ENCODE measurements at regions not wholly inside any gene's neighbourhood (a gene's known extent, or its start where the extent isn't known, plus 50 kb on each side); places are given as distances from the start of the nearest gene placed in this dataset.
A peak's percentile ranks its signal among the peaks of the same experiment; 100 is the strongest.

DNA sequence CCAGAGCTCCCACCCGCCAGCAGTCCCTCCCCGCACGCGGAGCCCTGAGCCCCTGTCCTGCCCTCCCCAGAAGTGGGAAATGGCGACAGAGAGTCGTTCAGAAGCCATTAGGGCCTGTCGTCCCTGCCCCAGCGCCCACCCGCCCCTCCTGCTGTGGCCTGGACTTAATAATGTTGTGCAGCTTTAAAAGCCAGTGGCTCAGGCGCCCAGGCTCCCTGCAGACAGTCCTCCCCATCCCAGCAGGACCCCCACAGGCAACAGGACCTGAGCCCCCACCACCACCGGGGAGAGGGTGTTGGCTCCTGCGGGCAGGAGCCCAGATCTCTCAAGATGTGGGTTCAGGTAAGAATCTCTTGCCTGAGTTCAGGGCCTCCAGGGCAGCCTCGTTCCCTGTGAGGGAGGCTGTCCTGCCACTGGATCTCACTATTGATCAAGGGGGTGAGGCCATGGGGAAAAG is 125.3 kb upstream of the RUNX3 start:
- DNase-seq = no peak

DNA sequence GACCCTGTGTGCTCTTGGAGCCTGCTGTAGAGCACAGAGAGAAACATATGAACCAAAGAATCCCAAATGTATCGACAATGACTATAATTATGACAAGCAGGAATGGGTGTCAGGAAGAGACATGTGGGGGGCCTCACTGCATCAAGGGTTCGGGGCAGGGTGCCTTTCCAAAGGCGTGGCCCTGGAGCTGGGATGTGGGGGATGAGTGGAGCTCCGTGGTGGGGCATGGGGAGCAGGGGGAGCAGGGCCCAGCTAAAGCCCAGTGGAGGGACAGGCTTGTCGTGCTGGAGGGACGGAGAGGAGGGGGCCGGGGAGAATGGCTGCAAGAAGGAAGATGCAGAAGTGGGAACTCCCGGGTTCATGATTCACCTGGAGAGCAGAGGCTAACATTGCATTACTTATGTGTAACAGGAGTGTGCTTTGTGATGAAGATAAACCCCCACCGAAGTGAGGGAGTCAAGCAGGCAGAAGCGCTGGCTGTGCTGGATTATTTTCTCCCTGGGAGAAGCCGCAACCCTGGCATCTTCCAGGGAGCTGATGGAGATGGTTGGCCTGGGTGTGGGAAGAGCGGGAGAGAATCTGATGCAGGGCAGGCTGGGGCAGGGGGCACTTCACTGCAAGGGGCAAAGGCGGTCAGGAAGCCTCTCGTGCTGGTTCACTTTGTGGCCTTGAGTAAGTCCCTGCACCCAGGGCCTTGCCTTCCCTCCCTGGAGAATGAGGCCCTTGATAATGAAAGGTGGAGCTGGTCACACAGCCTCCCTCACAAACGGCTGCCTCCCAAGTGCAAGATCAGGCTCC is 124.6 kb upstream of the RUNX3 start:
- no peak for DNase-seq

DNA sequence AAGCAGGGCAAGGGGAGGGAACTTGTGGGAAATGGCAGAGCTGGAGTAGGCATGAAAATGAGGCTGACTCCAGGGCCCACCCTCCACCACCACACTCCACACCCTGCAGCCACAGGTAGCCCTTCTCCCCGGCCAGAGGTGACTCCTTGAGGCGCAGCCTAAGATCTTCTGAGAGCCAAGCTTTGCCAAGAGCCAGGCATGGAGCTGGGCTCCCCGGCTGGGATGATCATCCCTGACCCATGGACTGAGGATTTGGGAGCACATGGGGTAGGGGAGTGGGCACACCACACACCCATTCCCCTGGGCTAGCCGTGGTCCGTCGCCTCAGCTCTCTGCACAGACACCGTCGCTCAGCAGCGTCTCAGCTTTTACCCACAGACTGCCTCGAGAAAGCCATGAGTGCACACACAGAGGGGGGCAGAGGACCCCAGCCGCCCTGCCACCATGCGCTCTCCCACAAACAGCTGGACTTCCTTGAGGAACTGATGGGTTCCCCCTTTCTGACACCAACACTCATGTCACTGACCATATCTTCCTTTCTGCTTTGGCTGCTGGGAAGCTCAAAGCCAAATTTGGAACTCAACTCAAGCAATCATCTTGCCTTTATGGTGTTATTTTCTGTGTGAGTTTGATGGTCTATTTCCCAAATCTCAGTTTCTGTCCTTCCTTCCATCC is 123.6 kb upstream of the RUNX3 start:
- no peak for DNase-seq

DNA sequence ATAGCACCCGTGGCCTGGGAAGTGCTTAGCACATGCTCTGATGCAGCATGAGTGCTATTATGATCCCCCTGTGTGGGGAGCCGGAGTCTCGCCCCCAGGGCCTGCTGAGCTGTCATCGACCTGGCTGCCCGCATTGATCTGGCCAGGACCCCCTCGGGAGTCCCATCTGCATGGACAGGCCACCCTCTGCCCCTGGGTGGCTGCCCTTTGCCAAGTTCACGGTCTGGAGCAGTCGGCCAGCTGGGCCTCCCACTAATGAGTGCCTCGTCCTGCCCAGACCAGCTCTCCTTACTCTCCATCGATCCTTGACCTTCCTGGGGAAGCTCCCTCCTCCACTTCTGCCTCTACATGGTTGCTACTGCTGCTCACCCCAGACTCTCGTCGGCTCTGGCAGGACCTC is 121.8 kb upstream of the RUNX3 start:
- DNase-seq = no peak

DNA sequence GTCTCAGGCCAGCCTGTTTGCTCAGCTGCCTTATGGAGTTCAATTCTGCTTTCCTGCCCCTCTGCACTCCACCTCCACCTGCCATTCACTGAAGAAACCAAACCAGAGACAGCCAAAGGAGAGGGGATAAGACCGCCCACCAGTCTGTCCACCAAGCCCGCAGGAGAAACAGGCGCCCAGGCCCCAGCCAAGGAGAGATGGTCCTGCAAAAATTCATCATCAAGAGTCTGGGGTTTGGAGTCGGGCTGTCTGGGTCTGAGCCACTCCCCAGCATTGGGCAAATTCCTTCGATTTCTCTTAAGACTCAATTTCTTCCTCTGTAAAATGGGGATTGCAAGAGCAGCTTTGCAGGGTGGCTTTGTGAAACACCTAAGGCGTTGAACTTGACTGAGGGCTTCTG is 121.4 kb upstream of the RUNX3 start:
- DNase-seq = no peak

DNA sequence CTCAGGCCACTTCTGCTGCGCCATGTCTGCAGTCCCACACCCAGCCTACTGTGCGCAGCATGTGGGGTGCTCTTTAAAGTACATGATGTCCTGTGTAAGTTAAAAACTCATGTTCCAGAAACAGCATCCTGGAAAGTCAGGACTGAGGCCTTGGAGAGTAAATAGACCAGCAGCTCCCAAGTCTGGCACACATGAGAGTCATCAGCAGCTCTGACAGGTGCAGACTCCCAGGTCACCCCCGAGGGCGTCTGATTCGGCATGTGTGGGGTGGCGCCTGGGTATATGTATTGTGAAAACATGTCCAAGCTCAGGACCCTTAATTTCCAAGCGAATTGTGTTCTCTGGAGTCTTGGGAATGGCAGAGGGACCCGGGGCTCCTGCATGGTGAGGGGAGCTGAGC is 120.1 kb upstream of the RUNX3 start:
- no peak for DNase-seq

DNA sequence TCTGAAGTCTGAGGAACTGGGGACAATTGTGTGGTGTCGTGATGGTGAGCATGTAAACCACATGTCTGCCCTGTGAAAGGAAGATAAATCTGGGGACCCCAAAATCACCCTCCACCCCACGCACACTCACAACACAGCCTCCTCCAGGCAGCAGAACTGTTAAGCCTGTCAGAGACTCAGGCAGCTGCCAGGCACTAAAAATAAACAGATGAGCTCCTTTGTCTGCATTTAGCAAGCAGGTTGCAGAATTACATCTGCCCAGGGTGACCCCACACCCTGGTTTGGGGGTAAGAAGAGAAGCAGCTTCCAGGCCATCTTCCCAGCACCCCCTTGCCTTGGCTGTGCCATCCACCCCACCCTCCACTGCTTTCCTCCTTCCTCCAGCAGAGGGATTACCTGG is 119.1 kb upstream of the RUNX3 start:
- no peak for DNase-seq

DNA sequence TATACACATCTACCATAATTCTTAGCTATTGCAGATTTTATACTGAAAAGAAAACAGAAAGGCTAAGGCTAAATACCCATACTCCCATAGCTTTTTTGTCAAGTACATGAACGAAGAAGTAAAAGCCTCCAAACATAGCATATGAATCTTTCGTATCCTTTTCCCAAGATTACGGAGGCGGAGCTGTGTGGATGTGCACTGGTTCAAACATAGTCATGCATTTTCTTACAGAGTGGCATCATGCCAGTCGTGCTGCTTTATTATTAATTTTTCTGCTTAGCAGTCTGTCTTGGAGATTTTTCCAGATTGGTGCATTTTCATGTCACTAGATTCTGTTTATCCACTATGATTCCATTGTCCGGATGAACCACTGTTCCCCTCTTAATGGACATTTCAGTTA is 118.7 kb upstream of the RUNX3 start:
- no peak for DNase-seq

DNA sequence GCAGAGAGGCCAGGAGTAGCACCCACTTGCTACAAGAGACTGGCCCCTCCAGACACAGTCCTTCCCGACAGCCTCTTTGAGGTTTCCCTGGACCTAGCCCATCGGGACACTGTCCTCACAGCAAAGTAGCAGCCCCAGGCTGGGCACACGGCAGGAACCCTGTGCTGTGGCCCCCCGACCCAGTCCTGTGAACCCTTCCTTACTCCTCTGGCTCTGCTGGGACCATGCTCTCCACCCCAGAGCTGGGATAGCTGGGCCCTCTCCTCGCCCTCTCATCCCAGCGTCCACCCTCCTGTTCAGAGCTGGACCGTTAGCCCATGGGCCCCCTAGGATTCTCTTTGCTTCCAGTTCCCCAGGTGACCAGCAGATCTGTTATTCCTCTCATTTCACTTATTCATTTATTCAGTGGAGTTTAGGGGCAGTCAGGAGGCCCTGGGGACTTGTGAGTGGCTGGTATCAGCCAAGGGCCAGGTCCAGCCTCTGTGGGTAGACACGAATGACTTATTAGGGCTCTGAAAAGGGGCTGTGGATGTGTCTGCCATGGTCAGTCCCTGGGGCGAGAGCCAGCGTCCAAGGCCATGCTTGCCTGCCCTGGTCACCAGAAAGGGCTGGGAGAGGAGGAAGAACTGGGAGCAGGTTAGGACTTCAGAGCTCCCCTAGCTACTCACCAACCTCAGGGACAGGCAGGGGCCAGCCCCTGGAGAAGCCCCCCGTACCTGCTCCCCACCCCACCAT is 117.6 kb upstream of the RUNX3 start:
- no peak for DNase-seq

DNA sequence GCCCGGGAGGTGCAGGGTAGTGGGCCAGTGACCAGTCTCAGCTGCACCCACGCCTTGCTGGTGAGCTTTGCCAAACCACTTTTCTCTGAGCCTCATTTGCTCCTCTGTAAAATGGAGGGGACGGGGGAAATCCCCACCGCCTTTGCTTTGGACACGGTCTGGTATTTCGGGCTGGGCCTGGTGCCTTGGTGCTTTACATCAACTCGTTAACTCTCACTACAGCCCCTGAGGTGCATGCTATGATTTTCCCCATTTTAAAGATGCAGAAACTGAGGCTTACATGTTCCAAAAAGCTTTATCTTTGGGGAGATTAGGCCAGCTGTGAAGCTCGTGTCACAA is 116.1 kb upstream of the RUNX3 start:
- no peak for DNase-seq

DNA sequence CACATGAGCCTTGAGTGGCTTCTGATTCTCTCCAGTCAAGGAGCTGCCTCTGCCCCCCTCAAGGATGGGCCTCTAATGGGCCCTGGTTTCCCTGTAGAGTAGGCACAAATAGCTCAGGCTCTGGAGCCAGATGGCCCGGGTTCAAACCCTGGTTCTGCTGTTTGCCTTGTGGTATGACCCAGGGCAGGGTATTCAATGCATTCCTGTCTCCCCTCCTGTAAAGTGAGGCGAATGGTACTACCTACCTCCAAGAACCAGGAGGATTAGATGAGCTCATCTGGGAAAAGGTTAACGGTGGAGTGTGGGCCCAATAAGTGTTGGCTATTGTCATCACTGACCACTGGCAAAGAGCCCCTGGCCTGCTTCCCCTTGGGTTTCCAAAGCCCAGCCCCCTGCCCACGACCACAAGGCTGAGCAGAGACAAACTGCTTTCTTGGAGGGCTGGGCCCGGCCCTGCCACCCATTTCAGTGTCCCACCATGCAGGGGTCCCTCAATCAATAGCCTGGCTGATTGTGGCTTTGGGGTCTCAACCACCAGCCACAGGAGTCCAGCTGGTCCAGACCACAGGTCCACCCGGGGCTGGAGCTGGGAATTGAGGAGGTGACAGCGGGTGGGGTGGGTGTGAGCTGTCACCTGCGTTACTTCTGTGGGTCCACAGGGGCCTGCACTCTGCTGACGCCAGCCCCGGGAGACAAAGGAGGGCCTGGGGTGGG is 115.6 kb upstream of the RUNX3 start:
- no peak for DNase-seq

DNA sequence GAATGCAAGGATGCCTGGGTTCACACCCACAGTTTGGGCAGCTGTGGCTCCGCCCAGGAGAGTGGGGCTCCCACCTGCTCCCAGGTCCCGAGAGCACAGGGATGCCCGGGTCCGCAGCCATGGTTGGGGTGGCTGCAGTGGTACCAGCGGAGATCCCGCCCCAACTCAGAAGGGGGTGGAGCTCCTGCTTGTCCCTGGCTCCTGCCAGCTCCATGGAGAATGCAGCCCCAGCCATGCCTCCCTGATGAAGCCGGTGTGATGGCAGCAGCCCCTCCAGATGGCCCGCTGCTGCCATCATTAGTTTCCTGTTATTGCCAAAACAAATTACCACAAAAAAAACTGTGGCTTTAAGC is 113.1 kb upstream of the RUNX3 start:
- DNase-seq = no peak

DNA sequence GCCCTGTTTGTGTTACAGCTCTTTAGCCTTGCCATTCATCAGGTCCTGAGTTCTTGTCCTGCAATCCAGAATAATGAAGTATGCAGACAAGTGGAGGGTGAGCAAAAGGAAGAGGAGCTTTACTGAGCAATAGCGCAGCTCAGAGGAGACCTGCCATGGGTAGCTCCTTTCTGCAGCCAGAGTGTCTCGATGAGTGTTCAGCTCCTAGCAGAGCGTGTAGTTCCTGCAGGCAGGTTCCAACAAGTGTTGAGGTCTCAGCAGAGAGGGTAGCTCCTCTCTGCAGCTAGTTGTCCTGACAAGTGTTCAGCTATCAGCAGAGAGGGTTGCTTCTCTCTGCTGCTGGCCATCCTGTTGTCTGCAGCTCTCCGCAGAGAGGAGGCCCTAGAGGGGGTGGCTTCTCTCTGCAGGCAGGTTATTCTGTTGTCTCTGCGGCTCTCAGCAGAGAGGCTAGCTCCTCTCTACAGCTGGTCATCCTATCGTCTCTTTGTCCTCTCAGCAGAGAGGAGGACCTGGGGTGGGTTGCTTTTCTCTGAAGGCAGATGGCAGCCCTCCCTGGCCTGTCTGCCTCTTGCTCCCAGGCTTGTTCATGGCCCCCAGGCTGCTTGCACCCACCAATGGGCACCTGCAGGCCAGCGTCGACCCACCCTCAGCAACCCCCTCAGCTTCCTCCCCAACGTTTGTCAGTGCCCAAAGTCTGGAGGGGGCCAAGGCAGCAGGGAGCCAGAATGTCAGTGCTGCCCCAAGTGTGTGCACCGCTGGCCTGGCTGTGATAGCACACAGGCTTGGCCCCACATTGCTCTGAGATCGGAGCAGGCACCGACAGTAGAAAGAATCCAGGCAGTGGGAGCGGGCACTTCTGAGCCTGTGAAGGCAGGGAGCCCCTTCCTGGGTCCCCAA is 112.5 kb upstream of the RUNX3 start:
- no peak for DNase-seq

DNA sequence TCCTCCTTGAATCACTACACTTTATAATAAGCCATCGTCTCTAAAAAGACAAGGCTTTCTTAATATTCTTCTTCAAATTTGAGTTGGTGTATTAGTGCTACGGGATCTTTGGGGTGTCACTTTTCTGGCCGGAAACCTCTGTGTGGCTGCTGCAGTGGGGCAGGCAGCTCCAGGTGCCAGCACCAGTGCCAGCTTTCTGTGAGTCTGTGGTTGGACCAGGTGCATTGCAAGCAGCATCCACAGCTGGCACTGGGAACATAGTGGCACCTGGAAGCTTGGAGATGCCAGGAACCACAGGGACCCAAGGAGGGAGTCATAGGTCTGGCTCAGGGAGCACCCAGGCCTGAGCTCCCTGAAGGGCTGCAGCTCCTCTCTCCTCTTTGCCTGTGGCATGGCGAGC is 111.8 kb upstream of the RUNX3 start:
- DNase-seq = no peak

DNA sequence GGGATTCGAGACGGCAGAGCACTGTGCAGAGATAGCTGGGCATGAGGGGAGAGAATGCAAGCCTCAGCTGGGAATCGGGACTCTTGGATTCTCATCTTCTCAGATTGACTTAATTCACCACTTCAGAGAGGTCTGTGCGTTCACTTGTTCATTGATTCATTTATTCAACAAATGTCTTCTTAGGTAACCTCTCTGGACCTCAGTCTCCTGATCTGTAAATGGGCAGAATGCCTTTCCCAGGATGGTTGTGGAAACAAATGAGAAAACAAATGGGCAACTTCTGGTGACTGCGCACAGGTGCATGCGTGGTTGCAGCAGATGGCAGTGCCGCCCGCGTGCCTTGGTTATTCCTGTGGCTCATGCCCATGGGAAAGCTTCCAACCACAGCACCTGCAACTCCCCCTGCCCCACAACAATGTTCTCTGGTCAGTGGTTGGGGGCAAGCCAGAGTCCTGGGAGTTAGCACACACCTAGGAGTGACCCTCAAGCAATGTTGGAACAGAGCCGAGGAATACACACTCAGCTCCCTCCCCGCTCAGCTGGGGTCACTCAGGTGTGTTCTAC is 110.1 kb upstream of the RUNX3 start:
- no peak for DNase-seq

DNA sequence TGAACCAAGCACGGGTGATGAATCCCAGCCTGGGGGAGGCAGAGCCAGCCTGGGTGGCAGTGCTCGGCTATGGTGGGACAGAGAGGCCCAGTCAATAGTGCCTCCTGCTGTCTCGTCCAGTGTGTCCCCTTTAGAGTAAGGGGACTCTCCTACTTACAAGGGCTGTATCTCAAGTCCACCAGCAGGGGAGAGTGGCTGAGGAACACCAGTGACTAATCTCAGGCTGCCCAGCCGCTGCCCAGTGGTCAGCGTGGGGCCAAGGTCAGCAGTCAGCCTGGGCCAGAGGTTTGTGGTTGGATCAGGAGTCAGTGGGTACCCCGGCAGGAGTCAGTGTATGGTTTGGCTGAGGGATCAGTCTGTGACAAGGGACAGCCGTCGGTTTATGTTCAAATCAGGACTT is 109.2 kb upstream of the RUNX3 start:
- DNase-seq = no peak

DNA sequence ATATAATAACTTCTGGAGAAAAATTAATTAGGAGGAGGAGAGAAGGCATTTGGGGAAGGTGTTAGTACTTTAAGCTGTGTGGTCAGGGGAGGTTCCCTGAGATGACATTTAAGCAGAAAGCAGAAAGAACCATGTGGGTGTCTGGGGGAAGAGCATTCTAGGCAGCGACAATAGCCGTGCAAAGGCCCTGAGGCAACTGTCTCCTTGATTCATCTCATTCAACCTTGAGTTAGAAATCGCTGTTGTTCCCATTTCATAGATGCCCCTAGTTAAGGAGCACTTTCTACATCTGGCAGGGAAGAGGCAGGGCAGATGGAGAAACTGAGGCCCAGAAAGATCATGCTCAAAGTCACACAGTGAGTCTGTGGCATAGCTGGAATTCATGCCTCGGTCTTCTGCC is 108.6 kb upstream of the RUNX3 start:
- no peak for DNase-seq

DNA sequence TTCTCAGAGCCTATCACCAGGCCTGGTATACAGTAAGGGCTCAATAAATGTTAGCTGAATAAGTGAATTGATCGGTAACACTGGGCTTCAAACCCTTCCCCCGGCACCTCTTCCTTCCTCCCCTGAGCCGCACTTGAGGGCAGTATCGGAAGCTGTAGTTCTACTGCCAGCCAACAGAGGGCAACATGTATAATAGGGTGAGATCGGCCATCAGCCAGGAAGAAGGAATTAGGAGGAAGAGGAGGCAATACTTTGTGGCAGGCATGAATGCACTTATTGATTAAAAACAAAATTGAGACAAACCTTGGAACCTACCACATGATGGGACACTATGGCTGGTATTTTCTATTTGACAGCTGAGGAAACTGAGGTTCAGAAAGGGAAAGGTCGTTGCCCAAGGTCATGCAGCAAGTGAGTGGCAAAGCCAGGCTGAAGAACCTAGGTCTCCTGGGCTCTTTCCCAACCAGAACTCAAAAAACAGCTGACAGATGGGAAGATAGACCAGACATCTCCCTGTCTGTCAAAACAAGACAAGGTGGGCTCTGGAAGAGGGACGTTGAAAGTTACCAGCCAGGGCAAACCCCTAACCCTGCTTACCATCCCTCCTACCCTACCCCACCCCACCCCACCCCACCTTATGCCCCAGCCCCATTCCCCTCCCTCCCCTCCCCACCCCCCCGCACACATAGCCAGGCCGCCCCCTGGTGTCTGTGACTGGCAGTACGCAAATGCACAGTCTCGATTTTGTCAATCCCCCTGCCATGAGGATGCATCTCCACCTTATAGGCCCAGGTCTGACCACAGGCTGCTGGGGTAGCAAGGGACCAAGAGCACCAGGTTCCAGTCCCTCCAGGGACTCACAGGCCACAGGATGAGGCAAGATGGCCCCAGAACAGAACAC is 107.3 kb upstream of the RUNX3 start:
- peak; percentile 42 for DNase-seq

DNA sequence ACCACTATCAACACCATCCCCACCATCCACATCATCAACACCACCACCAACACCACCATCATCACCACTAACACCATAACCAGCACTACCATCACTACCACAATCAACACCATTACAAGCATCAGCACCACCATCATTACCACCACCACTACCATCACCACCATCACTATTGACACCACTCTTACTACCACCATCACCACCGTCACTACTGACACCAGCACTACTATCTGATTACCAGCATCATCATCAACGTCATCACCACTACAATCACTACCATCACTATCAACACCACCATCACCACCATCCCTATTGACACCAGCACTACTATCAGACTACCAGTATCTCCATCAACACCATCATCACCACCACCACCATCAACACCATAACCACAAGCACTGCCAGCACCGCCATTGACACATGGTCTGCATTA is 106.1 kb upstream of the RUNX3 start:
- no peak for DNase-seq

DNA sequence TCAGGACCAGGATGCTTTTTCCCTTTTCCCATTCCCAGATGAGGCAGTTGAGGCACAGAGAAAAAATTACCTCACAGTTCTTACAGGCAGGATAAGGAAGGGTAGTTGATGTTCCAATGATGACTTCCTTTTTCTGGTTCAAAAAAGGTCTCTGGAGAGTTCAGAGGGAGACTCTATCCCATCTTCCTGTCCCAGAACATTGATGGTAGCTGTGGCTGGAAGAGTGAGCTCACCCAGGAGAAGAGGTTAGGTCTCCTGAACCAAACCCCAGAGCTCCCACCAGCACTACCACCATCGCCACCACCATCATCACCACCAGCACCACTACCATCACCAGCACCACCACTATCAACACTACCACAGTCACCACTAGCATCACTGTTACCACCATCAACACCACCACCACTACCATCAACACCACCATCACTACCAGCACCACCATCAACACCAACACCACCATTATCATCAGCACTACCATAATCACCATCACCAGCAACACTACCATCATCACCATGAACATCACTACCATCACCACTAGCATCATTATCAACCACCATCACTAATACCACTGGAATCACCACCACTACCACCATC is 105.5 kb upstream of the RUNX3 start:
- no peak for DNase-seq
